NT2/D1 (cell line): ENCODE measurements at regions not wholly inside any gene's neighbourhood (a gene's known extent, or its start where the extent isn't known, plus 50 kb on each side); places are given as distances from the start of the nearest gene placed in this dataset.

Experiments used
- SUZ12 ChIP-seq: IDR thresholded peaks from 2 replicates; pipeline ENCODE4 v1.6.1; 2011; ENCODE audit not compliant: insufficient read length, insufficient read depth; ENCODE audit errors: extremely low read depth
- YY1 ChIP-seq: IDR thresholded peaks from 2 replicates; pipeline ENCODE4 v1.6.1; 2011; ENCODE audit not compliant: insufficient read length, insufficient read depth
- ZNF274 ChIP-seq: IDR thresholded peaks from 2 replicates; pipeline ENCODE4 v1.6.1; 2011; ENCODE audit warnings: mild to moderate bottlenecking, low read depth, low read length

DNA sequence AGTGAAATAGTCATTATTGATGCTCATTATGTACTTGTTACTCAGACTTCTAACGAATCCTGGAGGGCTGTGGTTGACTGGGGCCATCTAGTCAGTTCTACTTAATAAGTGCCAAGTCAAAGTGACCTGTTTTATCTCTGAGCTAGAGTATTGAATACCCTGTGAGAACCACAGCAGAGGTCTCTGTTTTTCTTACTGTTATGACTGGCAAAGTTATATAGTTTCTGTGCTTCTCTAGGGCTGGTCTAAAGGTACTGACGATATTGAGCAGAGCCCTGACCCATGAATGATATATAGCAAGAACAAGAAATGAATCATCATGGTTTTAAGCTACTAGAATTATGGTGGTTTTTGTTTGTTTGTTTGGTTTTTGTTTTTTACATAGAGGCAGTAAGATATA lies 555.8 kb downstream of the PLA2G4A start:
- TF ChIP-seq YY1, result no peak
- no peak for TF ChIP-seq SUZ12
- TF ChIP-seq ZNF274, result no peak
